PC-3 (cell line): ENCODE measurements at regions not wholly inside any gene's neighbourhood (a gene's known extent, or its start where the extent isn't known, plus 50 kb on each side); places are given as distances from the start of the nearest gene placed in this dataset.

Experiments used
- ATAC-seq: fragments of 200-7000 bp; cut with Tn5 transposase; 2 replicates; pipeline ENCODE4 v1.9.1; 2020; ENCODE audit warnings: mild to moderate bottlenecking, moderate library complexity
- BruUV-seq: library from RNA; stranded (reverse); fragments of 400-500 nt; replicated peaks from 2 replicates; lab custom pipeline; 2021; lab: Mats Ljungman, UMichigan
- CTCF ChIA-PET: fragments of 300-600 bp; sonication (Branson Sonifier 250); formaldehyde crosslinking; loops from one replicate; lab custom pipeline; 2022; ENCODE audit warnings: antibody characterized with exemption; lab: Charles Lee
- POLR2A ChIA-PET: fragments of 300-600 bp; sonication (Branson Sonifier 250); formaldehyde crosslinking; loops from one replicate; lab custom pipeline; 2022; ENCODE audit warnings: antibody characterized with exemption; ENCODE audit not compliant: unreplicated experiment; lab: Charles Lee
- DNase-seq: peaks from one replicate; pipeline ENCODE4 v3.0.0-alpha.2; 2015
- H2AFZ ChIP-seq: fragments of 300-600 bp; sonication (generic); 2 replicates; pipeline ENCODE4 v1.6.0; 2016; ENCODE audit warnings: antibody characterized with exemption, low read length
- H3F3A ChIP-seq: fragments of 300-600 bp; sonication (generic); one replicate; pipeline ENCODE4 v1.6.0; 2017; ENCODE audit warnings: antibody characterized with exemption, low read length, control low read depth, mild to moderate bottlenecking; ENCODE audit not compliant: unreplicated experiment
- H3K27ac ChIP-seq: fragments of 300-600 bp; sonication (generic); 2 replicates; pipeline ENCODE4 v1.5.1; 2016; ENCODE audit warnings: mild to moderate bottlenecking, low read length
- H3K27me3 ChIP-seq: fragments of 300-600 bp; sonication (generic); 2 replicates; pipeline ENCODE4 v1.6.1; 2016; ENCODE audit warnings: low read length, mixed read lengths
- H3K36me3 ChIP-seq: fragments of 300-600 bp; sonication (generic); 2 replicates; pipeline ENCODE4 v1.6.1; 2016; ENCODE audit warnings: low read depth, mixed run types, low read length, mixed read lengths
- H3K4me1 ChIP-seq: fragments of 300-600 bp; sonication (generic); 2 replicates; pipeline ENCODE4 v1.5.1; 2016; ENCODE audit warnings: low read length; ENCODE audit not compliant: insufficient read depth
- H3K4me2 ChIP-seq: fragments of 300-600 bp; sonication (generic); 2 replicates; pipeline ENCODE4 v1.6.0; 2016; ENCODE audit warnings: low read length
- H3K4me3 ChIP-seq: fragments of 300-600 bp; sonication (generic); 2 replicates; pipeline ENCODE4 v1.5.1; 2016; ENCODE audit warnings: mild to moderate bottlenecking, low read length, mixed read lengths
- H3K79me2 ChIP-seq: fragments of 300-600 bp; sonication (generic); 2 replicates; pipeline ENCODE4 v1.6.1; 2017; ENCODE audit warnings: low read length, mixed read lengths
- H3K9ac ChIP-seq: fragments of 300-600 bp; sonication (generic); 2 replicates; pipeline ENCODE4 v1.6.0; 2016; ENCODE audit warnings: mild to moderate bottlenecking, low read length
- H3K9me2 ChIP-seq: fragments of 300-600 bp; sonication (generic); replicated peaks from 2 replicates; pipeline ENCODE4 v1.6.1; 2016; ENCODE audit warnings: mixed run types, low read length, mixed read lengths
- H3K9me3 ChIP-seq: fragments of 300-600 bp; sonication (generic); 2 replicates; pipeline ENCODE4 v1.6.1; 2016; ENCODE audit warnings: low read length, mixed read lengths
- H4K20me1 ChIP-seq: fragments of 300-600 bp; sonication (generic); 2 replicates; pipeline ENCODE4 v1.6.1; 2016; ENCODE audit warnings: low read length, mixed read lengths
- EZH2 ChIP-seq: fragments of 300-600 bp; sonication (generic); IDR thresholded peaks from one replicate; pipeline ENCODE4 v1.6.1; 2017; ENCODE audit warnings: antibody characterized with exemption, mild to moderate bottlenecking, low read length; ENCODE audit not compliant: unreplicated experiment
- EZH2phosphoT487 ChIP-seq: fragments of 300-600 bp; sonication (generic); IDR thresholded peaks from 2 replicates; pipeline ENCODE4 v1.6.1; 2018; ENCODE audit warnings: mild to moderate bottlenecking, antibody characterized with exemption, low read length, borderline replicate concordance
- intact Hi-C: fragments of 100-400 bp; cut with micrococcal nuclease; formaldehyde crosslinking; loops from 2 replicates; pipeline ENCODE4 v1.9.0; 2023

GRCh38 chrX:57964975-57965374, 54.7 kb upstream of the ZXDA start:
- ATAC-seq (no peak), DNase-seq (peak; percentile 9)
- Histone ChIP-seq H3K9ac (no peak overlapping the region), H3K9me3 (no peaks in the 10 kb centered on the region), H3K27ac (no peak overlapping the region), H3K4me1 (no peaks in the 10 kb centered on the region), H3K4me3 (no peak overlapping the region), H3K27me3 (no peaks in the 10 kb centered on the region), H3F3A (no peaks in the 10 kb centered on the region), H3K4me2 (no peak overlapping the region), H3K9me2 (no peaks in the 10 kb centered on the region), H3K36me3 (no peaks in the 10 kb centered on the region), H2AFZ (no peak overlapping the region), H4K20me1 (no peaks in the 10 kb centered on the region), H3K79me2 (no peaks in the 10 kb centered on the region)
- BruUV-seq, result no TSS peak
- TF ChIP-seq EZH2 (no peak), EZH2phosphoT487 (no peak)
- intact Hi-C loops, result no loop called here
- ChIA-PET POLR2A (no interaction called here), CTCF (no interaction called here)
